Superior temporal gyrus (tissue), 1 donor: ENCODE measurements at regions not wholly inside any gene's neighbourhood (a gene's known extent, or its start where the extent isn't known, plus 50 kb on each side); places are given as distances from the start of the nearest gene placed in this dataset.

Experiments used
- DNase-seq: peaks from one replicate; pipeline ENCODE4 v3.0.0-alpha.2; 2016; ENCODE audit errors: extremely low spot score

- DNase-seq, result no peak
Observed at GRCh38 chr5:111676926-111677415, 80.0 kb downstream of the NREP start.

GRCh38 chr5:111676466-111676865, 80.5 kb downstream of the NREP start:
- DNase-seq, result no peak

- DNase-seq, result no peak
Observed at GRCh38 chr5:111675201-111675934, 81.6 kb downstream of the NREP start.

- no peak for DNase-seq
Observed at GRCh38 chr5:111673891-111674626, 82.9 kb downstream of the NREP start.

GRCh38 chr5:111672099-111672498, 84.9 kb downstream of the NREP start:
- no peak for DNase-seq

GRCh38 chr5:111670826-111671492, 86.0 kb downstream of the NREP start:
- no peak for DNase-seq

- DNase-seq, result no peak
Observed at GRCh38 chr5:111668477-111669414, 88.2 kb downstream of the NREP start.

GRCh38 chr5:111667128-111667736, 89.8 kb downstream of the NREP start:
- DNase-seq, result no peak

- no peak for DNase-seq
Observed at GRCh38 chr5:111656580-111656979, 100.4 kb downstream of the NREP start.

GRCh38 chr5:111655169-111655924, 101.6 kb downstream of the NREP start:
- DNase-seq, result no peak

GRCh38 chr5:111653408-111653807, 103.6 kb downstream of the NREP start:
- no peak for DNase-seq

- no peak for DNase-seq
Observed at GRCh38 chr5:111649516-111649915, 107.5 kb downstream of the NREP start.

GRCh38 chr5:111645303-111645838, 111.6 kb downstream of the NREP start:
- DNase-seq, result no peak

GRCh38 chr5:111643499-111643898, 113.5 kb downstream of the NREP start:
- no peak for DNase-seq

GRCh38 chr5:111641533-111642233, 115.3 kb downstream of the NREP start:
- DNase-seq, result no peak

GRCh38 chr5:111639912-111640311, 117.1 kb downstream of the NREP start:
- no peak for DNase-seq

- peak; percentile 38 for DNase-seq
Observed at GRCh38 chr5:111636736-111637135, 120.3 kb downstream of the NREP start.

GRCh38 chr5:111635916-111636570, 121.0 kb downstream of the NREP start:
- peak; percentile 23 for DNase-seq
